ENCODE measurements at regions not wholly inside any gene's neighbourhood (a gene's known extent, or its start where the extent isn't known, plus 50 kb on each side); places are given as distances from the start of the nearest gene placed in this dataset.

GRCh38 chrX:129158505-129158904 is 364.8 kb downstream of the SMARCA1 start:
- TF ChIP-seq CTCF (IDR thresholded peaks at IDR 0.05; ENCODE audit: low read length): no peak
- no peak for TF ChIP-seq EZH2 (IDR thresholded peaks at IDR 0.05; ENCODE audit: borderline replicate concordance, low read length)

All from OCI-LY1 (cell line).